ENCODE measurements at regions not wholly inside any gene's neighbourhood (a gene's known extent, or its start where the extent isn't known, plus 50 kb on each side); places are given as distances from the start of the nearest gene placed in this dataset.
A peak's percentile ranks its signal among the peaks of the same experiment; 100 is the strongest.

- DNase-seq (ENCODE audit: low read depth, low spot score): peak; percentile 75
- H3K4me3 ChIP-seq (ENCODE audit: insufficient read length, low read depth): no peak overlapping the region
- no peaks in the 10 kb centered on the region for H3K9me3 ChIP-seq (ENCODE audit: insufficient read depth, low read length)
- peaks cover 5% of the 10 kb centered on the region for H3K4me1 ChIP-seq (ENCODE audit: insufficient read depth, insufficient read length)
- H3K27me3 ChIP-seq (ENCODE audit: insufficient read depth, insufficient read length): peaks cover 22% of the 10 kb centered on the region
- H3K9ac ChIP-seq (ENCODE audit: insufficient read length, low read depth): peak overlapping the region; percentile 21
- no peaks in the 10 kb centered on the region for H3K36me3 ChIP-seq (ENCODE audit: insufficient read depth, insufficient read length, low read length)
- TF ChIP-seq ZNF274 (IDR thresholded peaks at IDR 0.05; ENCODE audit: low read depth, low read length) (no peak), YY1 (IDR thresholded peaks at IDR 0.05; ENCODE audit: insufficient read depth, insufficient read length) (no peak), SUZ12 (IDR thresholded peaks at IDR 0.05; ENCODE audit: extremely low read depth, insufficient read depth, insufficient read length) (no peak)
These were observed 51.5 kb upstream of the LRRC32 start for GRCh38 chr11:76721755-76722677.

- H3K4me1 ChIP-seq (ENCODE audit: insufficient read depth, insufficient read length): peaks cover 5% of the 10 kb centered on the region
- H3K9me3 ChIP-seq (ENCODE audit: insufficient read depth, low read length): no peaks in the 10 kb centered on the region
- H3K36me3 ChIP-seq (ENCODE audit: insufficient read depth, insufficient read length, low read length): no peaks in the 10 kb centered on the region
- no peak for TF ChIP-seq YY1 (IDR thresholded peaks at IDR 0.05; ENCODE audit: insufficient read depth, insufficient read length)
- no peak for TF ChIP-seq SUZ12 (IDR thresholded peaks at IDR 0.05; ENCODE audit: extremely low read depth, insufficient read depth, insufficient read length)
- TF ChIP-seq ZNF274 (IDR thresholded peaks at IDR 0.05; ENCODE audit: low read depth, low read length): no peak
- peaks cover 22% of the 10 kb centered on the region for H3K27me3 ChIP-seq (ENCODE audit: insufficient read depth, insufficient read length)
- DNase-seq (ENCODE audit: low read depth, low spot score): no peak
- no peak overlapping the region for H3K4me3 ChIP-seq (ENCODE audit: insufficient read length, low read depth)
- H3K9ac ChIP-seq (ENCODE audit: insufficient read length, low read depth): no peak overlapping the region
These were observed 52.6 kb upstream of the LRRC32 start for GRCh38 chr11:76723142-76723541.

- H3K9me3 ChIP-seq (ENCODE audit: insufficient read depth, low read length): no peaks in the 10 kb centered on the region
- TF ChIP-seq SUZ12 (IDR thresholded peaks at IDR 0.05; ENCODE audit: extremely low read depth, insufficient read depth, insufficient read length) (no peak), ZNF274 (IDR thresholded peaks at IDR 0.05; ENCODE audit: low read depth, low read length) (no peak), YY1 (IDR thresholded peaks at IDR 0.05; ENCODE audit: insufficient read depth, insufficient read length) (no peak)
- H3K4me3 ChIP-seq (ENCODE audit: insufficient read length, low read depth): no peak overlapping the region
- H3K4me1 ChIP-seq (ENCODE audit: insufficient read depth, insufficient read length): peaks cover 5% of the 10 kb centered on the region
- H3K27me3 ChIP-seq (ENCODE audit: insufficient read depth, insufficient read length): peaks cover 22% of the 10 kb centered on the region
- no peak for DNase-seq (ENCODE audit: low read depth, low spot score)
- no peaks in the 10 kb centered on the region for H3K36me3 ChIP-seq (ENCODE audit: insufficient read depth, insufficient read length, low read length)
- no peak overlapping the region for H3K9ac ChIP-seq (ENCODE audit: insufficient read length, low read depth)
These were observed 53.0 kb upstream of the LRRC32 start for GRCh38 chr11:76723548-76723947.

- no peak overlapping the region for H3K4me3 ChIP-seq (ENCODE audit: insufficient read length, low read depth)
- H3K4me1 ChIP-seq (ENCODE audit: insufficient read depth, insufficient read length): peaks cover 5% of the 10 kb centered on the region
- no peak for TF ChIP-seq SUZ12 (IDR thresholded peaks at IDR 0.05; ENCODE audit: extremely low read depth, insufficient read depth, insufficient read length)
- no peak for TF ChIP-seq YY1 (IDR thresholded peaks at IDR 0.05; ENCODE audit: insufficient read depth, insufficient read length)
- TF ChIP-seq ZNF274 (IDR thresholded peaks at IDR 0.05; ENCODE audit: low read depth, low read length): no peak
- no peak for DNase-seq (ENCODE audit: low read depth, low spot score)
- H3K27me3 ChIP-seq (ENCODE audit: insufficient read depth, insufficient read length): peaks cover 22% of the 10 kb centered on the region
- H3K9me3 ChIP-seq (ENCODE audit: insufficient read depth, low read length): no peaks in the 10 kb centered on the region
- H3K36me3 ChIP-seq (ENCODE audit: insufficient read depth, insufficient read length, low read length): no peaks in the 10 kb centered on the region
- H3K9ac ChIP-seq (ENCODE audit: insufficient read length, low read depth): no peak overlapping the region
These were observed 53.7 kb upstream of the LRRC32 start for GRCh38 chr11:76724171-76724768.

GRCh38 chr11:76728227-76728626 lies 54.9 kb upstream of the TSKU start:
- Histone ChIP-seq H3K27me3 (ENCODE audit: insufficient read depth, insufficient read length) (peaks cover 9% of the 10 kb centered on the region), H3K4me1 (ENCODE audit: insufficient read depth, insufficient read length) (no peaks in the 10 kb centered on the region), H3K36me3 (ENCODE audit: insufficient read depth, insufficient read length, low read length) (no peaks in the 10 kb centered on the region), H3K4me3 (ENCODE audit: insufficient read length, low read depth) (no peak overlapping the region), H3K9ac (ENCODE audit: insufficient read length, low read depth) (no peak overlapping the region), H3K9me3 (ENCODE audit: insufficient read depth, low read length) (no peaks in the 10 kb centered on the region)
- DNase-seq (ENCODE audit: low read depth, low spot score): no peak
- TF ChIP-seq ZNF274 (IDR thresholded peaks at IDR 0.05; ENCODE audit: low read depth, low read length) (no peak), YY1 (IDR thresholded peaks at IDR 0.05; ENCODE audit: insufficient read depth, insufficient read length) (no peak), SUZ12 (IDR thresholded peaks at IDR 0.05; ENCODE audit: extremely low read depth, insufficient read depth, insufficient read length) (no peak)

GRCh38 chr11:76728778-76729177 lies 54.4 kb upstream of the TSKU start:
- Histone ChIP-seq H3K27me3 (ENCODE audit: insufficient read depth, insufficient read length) (peaks cover 4% of the 10 kb centered on the region), H3K9ac (ENCODE audit: insufficient read length, low read depth) (no peak overlapping the region), H3K36me3 (ENCODE audit: insufficient read depth, insufficient read length, low read length) (no peaks in the 10 kb centered on the region), H3K4me1 (ENCODE audit: insufficient read depth, insufficient read length) (no peaks in the 10 kb centered on the region), H3K9me3 (ENCODE audit: insufficient read depth, low read length) (no peaks in the 10 kb centered on the region), H3K4me3 (ENCODE audit: insufficient read length, low read depth) (no peak overlapping the region)
- TF ChIP-seq SUZ12 (IDR thresholded peaks at IDR 0.05; ENCODE audit: extremely low read depth, insufficient read depth, insufficient read length): no peak
- TF ChIP-seq ZNF274 (IDR thresholded peaks at IDR 0.05; ENCODE audit: low read depth, low read length): no peak
- no peak for TF ChIP-seq YY1 (IDR thresholded peaks at IDR 0.05; ENCODE audit: insufficient read depth, insufficient read length)
- DNase-seq (ENCODE audit: low read depth, low spot score): no peak

- H3K9me3 ChIP-seq (ENCODE audit: insufficient read depth, low read length): no peaks in the 10 kb centered on the region
- H3K4me1 ChIP-seq (ENCODE audit: insufficient read depth, insufficient read length): no peaks in the 10 kb centered on the region
- no peaks in the 10 kb centered on the region for H3K27me3 ChIP-seq (ENCODE audit: insufficient read depth, insufficient read length)
- TF ChIP-seq SUZ12 (IDR thresholded peaks at IDR 0.05; ENCODE audit: extremely low read depth, insufficient read depth, insufficient read length): no peak
- no peak for TF ChIP-seq YY1 (IDR thresholded peaks at IDR 0.05; ENCODE audit: insufficient read depth, insufficient read length)
- no peak for TF ChIP-seq ZNF274 (IDR thresholded peaks at IDR 0.05; ENCODE audit: low read depth, low read length)
- H3K36me3 ChIP-seq (ENCODE audit: insufficient read depth, insufficient read length, low read length): no peaks in the 10 kb centered on the region
- no peak for DNase-seq (ENCODE audit: low read depth, low spot score)
- no peak overlapping the region for H3K9ac ChIP-seq (ENCODE audit: insufficient read length, low read depth)
- H3K4me3 ChIP-seq (ENCODE audit: insufficient read length, low read depth): no peak overlapping the region
These were observed 53.9 kb upstream of the TSKU start for GRCh38 chr11:76729214-76729613.

All from NT2/D1 (cell line).